ENCODE measurements at regions not wholly inside any gene's neighbourhood (a gene's known extent, or its start where the extent isn't known, plus 50 kb on each side); places are given as distances from the start of the nearest gene placed in this dataset.
"Not testable (repeated sequence)": the region's sequence is repeated elsewhere in the genome, so short reads cannot be mapped to it uniquely, and the experiment has no call there.

GRCh38 chr3:33943277-33943676 is 144.8 kb downstream of the PDCD6IP start:
- Mint-ChIP-seq H3K4me3 (no peak overlapping the region), H3K4me1 (no peaks in the 10 kb centered on the region), H3K27ac (no peak overlapping the region), H3K27me3 (peaks cover 10% of the 10 kb centered on the region), H3K36me3 (no peaks in the 10 kb centered on the region), H3K9me3 (no peaks in the 10 kb centered on the region)
- no peak for ATAC-seq

GRCh38 chr3:33946612-33947011 is 148.2 kb downstream of the PDCD6IP start:
- H3K4me1 Mint-ChIP-seq, H3K4me3 Mint-ChIP-seq, H3K27ac Mint-ChIP-seq, H3K27me3 Mint-ChIP-seq, ATAC-seq, H3K36me3 Mint-ChIP-seq, H3K9me3 Mint-ChIP-seq: not testable (repeated sequence)

DNA sequence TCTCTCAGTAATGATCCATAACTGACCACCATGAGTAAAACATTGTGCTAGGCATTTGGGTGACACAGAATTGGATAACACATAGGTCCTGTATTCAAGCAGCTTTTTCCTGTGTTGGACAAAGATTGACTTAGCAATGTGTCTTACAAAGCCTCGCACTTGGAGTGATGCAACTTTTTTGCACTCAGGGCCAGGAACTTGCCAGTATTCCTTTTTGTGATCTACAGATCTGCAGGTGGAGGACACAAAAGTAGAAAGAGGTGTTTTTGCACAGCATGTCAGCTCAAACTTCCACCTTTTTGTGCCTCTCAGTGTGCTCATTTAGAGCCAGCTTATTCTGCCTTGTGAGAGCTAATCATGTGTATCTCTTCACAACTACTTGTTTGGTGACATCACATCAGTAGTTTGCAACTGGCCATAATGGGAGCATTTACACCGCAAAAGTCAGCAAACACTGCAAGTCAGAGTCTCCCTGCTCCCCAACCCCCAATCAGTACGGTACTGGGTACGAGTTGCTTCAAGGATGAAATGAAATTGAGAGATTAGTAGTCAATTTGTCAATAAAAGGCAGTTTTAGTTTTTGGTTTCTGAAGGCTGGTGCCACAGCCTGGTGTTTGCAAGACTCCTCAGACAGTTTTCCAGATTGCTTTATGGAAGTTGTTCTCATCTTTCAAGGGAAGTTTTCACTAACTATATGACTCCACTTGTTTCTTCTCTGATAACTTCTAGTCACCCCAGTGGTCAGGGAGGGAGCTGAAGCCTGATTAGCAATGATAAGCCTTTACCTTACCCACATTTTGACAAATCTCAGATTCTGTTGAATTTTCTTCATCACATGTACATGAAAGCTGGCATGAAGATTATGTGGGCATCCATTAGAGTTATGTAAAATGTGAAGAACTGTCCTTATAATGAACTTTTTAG is 149.1 kb downstream of the PDCD6IP start:
- Mint-ChIP-seq H3K36me3 (no peaks in the 10 kb centered on the region), H3K9me3 (no peaks in the 10 kb centered on the region)

DNA sequence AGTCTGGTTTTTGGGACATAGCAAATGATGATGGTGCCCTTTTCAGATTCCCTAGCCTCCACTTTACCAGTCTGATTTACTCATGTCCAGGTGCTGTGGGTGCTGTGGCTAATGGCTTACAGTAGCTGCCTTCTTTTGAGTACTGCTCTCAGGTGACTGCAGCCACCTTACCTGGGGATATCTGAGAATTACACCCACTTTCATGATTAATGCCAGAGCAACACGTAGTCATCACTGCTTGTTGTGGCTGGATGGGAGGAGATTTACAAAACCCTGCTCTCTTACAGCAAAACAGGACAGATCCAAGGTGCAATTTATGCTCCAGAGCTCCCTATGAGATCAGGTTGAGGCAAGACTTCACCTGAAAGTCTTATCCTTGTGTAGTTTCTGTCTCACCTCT is 150.6 kb downstream of the PDCD6IP start:
- no peaks in the 10 kb centered on the region for H3K36me3 Mint-ChIP-seq
- H3K27ac Mint-ChIP-seq = no peak overlapping the region
- no peaks in the 10 kb centered on the region for H3K9me3 Mint-ChIP-seq
- H3K4me3 Mint-ChIP-seq = no peak overlapping the region
- no peaks in the 10 kb centered on the region for H3K4me1 Mint-ChIP-seq
- H3K27me3 Mint-ChIP-seq = peaks cover 9% of the 10 kb centered on the region
- no peak for ATAC-seq

More for the DNA sequence above, 149.1 kb downstream of the PDCD6IP start:
- H3K4me3 Mint-ChIP-seq = no peak overlapping the region
- ATAC-seq = no peak
- no peak overlapping the region for H3K27ac Mint-ChIP-seq
- H3K27me3 Mint-ChIP-seq = peaks cover 10% of the 10 kb centered on the region
- H3K4me1 Mint-ChIP-seq = no peaks in the 10 kb centered on the region

- no peaks in the 10 kb centered on the region for H3K9me3 Mint-ChIP-seq
- no peak for ATAC-seq
- no peak overlapping the region for H3K4me3 Mint-ChIP-seq
- H3K36me3 Mint-ChIP-seq = no peaks in the 10 kb centered on the region
- H3K4me1 Mint-ChIP-seq = no peaks in the 10 kb centered on the region
- H3K27me3 Mint-ChIP-seq = peaks cover 10% of the 10 kb centered on the region
- H3K27ac Mint-ChIP-seq = no peak overlapping the region
Measured at GRCh38 chr3:33954956-33955355, 156.5 kb downstream of the PDCD6IP start.

DNA sequence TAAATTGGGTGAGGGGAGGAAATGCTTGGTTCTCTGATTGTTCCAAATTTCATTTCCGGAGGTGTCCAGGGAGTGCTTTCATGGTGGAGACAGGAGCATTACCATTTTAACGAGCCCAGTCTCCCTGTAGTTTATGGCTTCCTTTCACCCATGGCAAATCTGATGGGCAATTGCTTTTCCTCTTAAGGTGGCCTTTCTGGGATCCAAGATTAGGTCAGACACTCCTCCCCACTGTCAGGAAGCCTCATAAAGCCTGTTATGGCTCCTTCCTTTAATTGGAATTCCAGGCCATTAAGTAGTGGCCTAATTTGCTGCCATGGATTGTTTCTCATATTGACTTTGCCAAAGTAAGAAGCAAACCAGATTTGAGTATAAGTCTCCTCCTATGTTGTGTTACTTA is 157.8 kb downstream of the PDCD6IP start:
- no peaks in the 10 kb centered on the region for H3K4me1 Mint-ChIP-seq

DNA sequence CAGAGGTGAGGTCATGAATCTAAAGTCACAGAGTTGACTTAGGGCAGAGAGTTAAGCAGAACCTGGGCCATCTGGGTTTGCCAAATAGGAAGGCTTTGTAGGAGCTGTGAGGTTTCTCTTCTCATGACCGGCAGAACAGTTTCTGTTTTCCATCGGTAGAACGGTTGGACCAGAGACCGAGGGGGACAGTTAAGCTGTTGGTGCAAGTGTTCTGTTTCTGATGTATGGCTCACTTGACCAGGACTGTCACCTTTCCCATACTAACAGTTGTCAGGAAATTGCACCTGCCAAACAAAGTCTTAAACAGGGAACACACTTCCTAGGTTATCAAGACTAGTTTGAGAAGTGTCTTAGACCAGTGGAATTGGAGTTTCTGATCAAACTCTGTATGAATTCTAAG is 158.3 kb downstream of the PDCD6IP start:
- H3K4me1 Mint-ChIP-seq = no peaks in the 10 kb centered on the region
- ATAC-seq = no peak
- no peaks in the 10 kb centered on the region for H3K36me3 Mint-ChIP-seq
- H3K9me3 Mint-ChIP-seq = no peaks in the 10 kb centered on the region
- H3K27ac Mint-ChIP-seq = no peak overlapping the region
- peaks cover 10% of the 10 kb centered on the region for H3K27me3 Mint-ChIP-seq
- no peak overlapping the region for H3K4me3 Mint-ChIP-seq

More for the DNA sequence above, 157.8 kb downstream of the PDCD6IP start:
- no peaks in the 10 kb centered on the region for H3K9me3 Mint-ChIP-seq
- no peak for ATAC-seq
- no peak overlapping the region for H3K27ac Mint-ChIP-seq
- peaks cover 10% of the 10 kb centered on the region for H3K27me3 Mint-ChIP-seq
- H3K4me3 Mint-ChIP-seq = no peak overlapping the region
- no peaks in the 10 kb centered on the region for H3K36me3 Mint-ChIP-seq

- Mint-ChIP-seq H3K27ac (no peak overlapping the region), H3K9me3 (no peaks in the 10 kb centered on the region), H3K36me3 (no peaks in the 10 kb centered on the region), H3K27me3 (peaks cover 10% of the 10 kb centered on the region), H3K4me3 (no peak overlapping the region), H3K4me1 (no peaks in the 10 kb centered on the region)
- ATAC-seq = no peak
Measured at GRCh38 chr3:33957176-33957575, 158.7 kb downstream of the PDCD6IP start.

- Mint-ChIP-seq H3K36me3 (no peaks in the 10 kb centered on the region), H3K27me3 (peaks cover 10% of the 10 kb centered on the region), H3K9me3 (no peaks in the 10 kb centered on the region), H3K4me3 (no peak overlapping the region), H3K4me1 (no peaks in the 10 kb centered on the region), H3K27ac (no peak overlapping the region)
- ATAC-seq = no peak
Measured at GRCh38 chr3:33958661-33959060, 160.2 kb downstream of the PDCD6IP start.

DNA sequence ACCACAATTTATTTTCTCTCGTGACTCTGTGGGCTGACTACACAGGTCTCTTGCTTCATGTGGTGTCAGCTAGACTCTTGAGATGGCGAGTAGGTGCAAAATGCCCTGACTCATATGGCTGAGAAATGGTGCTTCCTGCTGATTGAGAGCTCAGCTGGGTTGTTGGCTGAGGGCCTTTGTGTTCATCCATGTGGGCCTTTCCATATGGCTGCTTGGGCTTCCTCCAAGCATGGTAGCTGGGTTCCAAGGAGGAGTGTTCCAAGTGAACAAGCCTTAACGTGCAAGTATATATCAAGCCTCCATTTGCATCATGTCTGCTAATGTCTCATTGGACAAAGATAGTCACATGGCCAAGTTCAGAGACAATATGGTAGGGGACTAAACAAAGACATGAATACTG is 164.0 kb downstream of the PDCD6IP start:
- H3K4me3 Mint-ChIP-seq = no peak overlapping the region
- no peaks in the 10 kb centered on the region for H3K36me3 Mint-ChIP-seq
- peaks cover 3% of the 10 kb centered on the region for H3K9me3 Mint-ChIP-seq
- peaks cover 10% of the 10 kb centered on the region for H3K27me3 Mint-ChIP-seq
- no peak overlapping the region for H3K27ac Mint-ChIP-seq
- ATAC-seq = no peak
- no peaks in the 10 kb centered on the region for H3K4me1 Mint-ChIP-seq

DNA sequence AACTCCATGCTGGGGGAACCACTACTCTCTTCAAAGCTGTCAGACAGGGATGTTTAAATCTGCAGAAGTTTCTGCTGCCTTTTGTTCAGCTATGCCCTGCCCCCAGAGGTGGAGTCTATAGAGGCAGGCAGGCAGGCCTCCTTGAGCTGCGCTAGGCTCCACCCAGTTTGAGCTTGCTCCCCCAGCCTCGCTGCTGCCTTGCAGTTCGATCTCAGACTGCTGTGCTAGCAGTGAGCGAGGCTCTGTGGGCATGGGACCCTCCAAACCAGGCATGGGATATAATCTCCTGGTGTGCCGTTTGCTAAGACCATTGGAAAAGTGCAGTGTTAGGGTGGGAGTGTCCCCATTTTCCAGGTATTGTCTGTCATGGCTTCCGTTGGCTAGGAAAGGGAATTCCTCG is 171.8 kb downstream of the PDCD6IP start:
- not testable (repeated sequence) for H3K36me3 Mint-ChIP-seq, ATAC-seq, H3K27ac Mint-ChIP-seq, H3K4me3 Mint-ChIP-seq, H3K4me1 Mint-ChIP-seq
- peaks cover 12% of the 10 kb centered on the region for H3K9me3 Mint-ChIP-seq
- H3K27me3 Mint-ChIP-seq = peaks cover 35% of the 10 kb centered on the region

DNA sequence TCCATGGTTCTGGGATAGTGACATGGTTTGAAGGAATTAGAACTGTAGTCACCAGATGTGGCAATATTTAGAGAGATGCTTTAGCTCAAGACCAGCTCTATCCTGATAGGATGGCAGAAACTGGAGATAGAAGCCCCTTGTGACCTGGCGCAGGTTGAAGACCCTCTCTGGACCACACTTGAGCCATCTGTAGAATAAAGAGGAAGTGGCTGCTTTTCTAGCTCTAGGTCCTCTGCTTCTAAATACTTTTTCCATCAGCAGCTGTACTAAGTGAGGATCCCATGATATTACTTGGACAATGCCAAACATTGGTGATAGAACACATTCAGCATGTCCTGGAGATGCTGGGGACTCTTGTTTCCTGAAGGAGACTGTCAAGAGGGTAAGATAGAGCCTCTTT is 172.6 kb downstream of the PDCD6IP start:
- Mint-ChIP-seq H3K9me3 (peaks cover 12% of the 10 kb centered on the region), H3K36me3 (no peaks in the 10 kb centered on the region), H3K27me3 (peaks cover 35% of the 10 kb centered on the region), H3K4me3 (no peak overlapping the region), H3K27ac (no peak overlapping the region), H3K4me1 (no peaks in the 10 kb centered on the region)
- no peak for ATAC-seq

DNA sequence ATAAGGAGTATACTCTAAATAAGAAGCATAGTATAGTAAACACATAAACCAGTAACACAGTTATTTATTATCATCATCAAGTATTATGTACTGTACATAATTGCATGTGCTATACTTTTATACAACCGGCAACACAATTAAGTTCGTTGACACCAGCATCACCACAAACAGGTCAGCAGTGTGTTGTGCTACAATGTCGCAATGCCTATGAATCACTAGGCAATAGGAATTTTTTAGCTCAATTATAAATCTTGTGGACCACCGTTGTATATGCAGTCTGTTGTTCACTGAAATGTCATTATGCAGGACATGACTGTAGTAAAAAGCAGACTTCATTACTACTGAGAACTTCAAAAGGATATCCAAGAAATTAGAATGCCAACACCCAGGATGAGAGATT is 177.0 kb downstream of the PDCD6IP start:
- no peak for ATAC-seq
- no peaks in the 10 kb centered on the region for H3K4me1 Mint-ChIP-seq
- H3K9me3 Mint-ChIP-seq = peaks cover 8% of the 10 kb centered on the region
- H3K27ac Mint-ChIP-seq = no peak overlapping the region
- peaks cover 22% of the 10 kb centered on the region for H3K27me3 Mint-ChIP-seq
- H3K36me3 Mint-ChIP-seq = no peaks in the 10 kb centered on the region
- H3K4me3 Mint-ChIP-seq = no peak overlapping the region

- ATAC-seq = no peak
- Mint-ChIP-seq H3K4me1 (no peaks in the 10 kb centered on the region), H3K36me3 (no peaks in the 10 kb centered on the region), H3K27me3 (peaks cover 9% of the 10 kb centered on the region), H3K27ac (no peak overlapping the region), H3K4me3 (no peak overlapping the region), H3K9me3 (peaks cover 3% of the 10 kb centered on the region)
Measured at GRCh38 chr3:33977227-33977626, 178.8 kb downstream of the PDCD6IP start.

GRCh38 chr3:33980252-33980651 is 181.8 kb downstream of the PDCD6IP start:
- no peaks in the 10 kb centered on the region for H3K27me3 Mint-ChIP-seq
- no peaks in the 10 kb centered on the region for H3K4me1 Mint-ChIP-seq

GRCh38 chr3:33982269-33982798 is 183.9 kb downstream of the PDCD6IP start:
- H3K4me1 Mint-ChIP-seq = no peaks in the 10 kb centered on the region
- H3K36me3 Mint-ChIP-seq = no peaks in the 10 kb centered on the region
- ATAC-seq = no peak
- no peak overlapping the region for H3K4me3 Mint-ChIP-seq
- no peak overlapping the region for H3K27ac Mint-ChIP-seq
- H3K9me3 Mint-ChIP-seq = peaks cover 2% of the 10 kb centered on the region
- peaks cover 2% of the 10 kb centered on the region for H3K27me3 Mint-ChIP-seq

More at GRCh38 chr3:33980252-33980651, 181.8 kb downstream of the PDCD6IP start:
- Mint-ChIP-seq H3K36me3 (no peaks in the 10 kb centered on the region), H3K4me3 (no peak overlapping the region), H3K9me3 (peaks cover 5% of the 10 kb centered on the region), H3K27ac (no peak overlapping the region)
- no peak for ATAC-seq
